IMR-90 (cell line): ENCODE measurements at regions not wholly inside any gene's neighbourhood (a gene's known extent, or its start where the extent isn't known, plus 50 kb on each side); places are given as distances from the start of the nearest gene placed in this dataset.

Experiments used
- ATAC-seq: fragments of 200-7000 bp; cut with Tn5 transposase; 2 replicates; pipeline ENCODE4 v1.9.1; 2020; ENCODE audit warnings: low read depth, mild to moderate bottlenecking, moderate library complexity
- BruUV-seq: library from RNA; stranded (reverse); fragments of 400-500 nt; replicated peaks from 2 replicates; lab custom pipeline; 2021; lab: Mats Ljungman, UMichigan
- CTCF ChIA-PET: fragments of 300-600 bp; formaldehyde crosslinking; extraction: SDS; loops from one replicate; lab custom pipeline; 2021; ENCODE audit warnings: antibody characterized with exemption; lab: Yijun Ruan, JAX
- POLR2A ChIA-PET: fragments of 300-600 bp; sonication (Branson Sonifier 250); formaldehyde crosslinking; loops from one replicate; lab custom pipeline; 2022; ENCODE audit warnings: antibody characterized with exemption; ENCODE audit not compliant: unreplicated experiment; lab: Charles Lee
- DNase-seq: peaks from one replicate; pipeline ENCODE4 v3.0.0; 2013
- H2AFZ ChIP-seq: replicated peaks from 2 replicates; pipeline ENCODE3; 2013; ENCODE audit warnings: low read length, mild to moderate bottlenecking; ENCODE audit not compliant: poor library complexity
- H2AK5ac ChIP-seq: 2 replicates; pipeline ENCODE4 v1.6.1; 2013; ENCODE audit warnings: low read depth, low read length, inconsistent platforms
- H2AK9ac ChIP-seq: replicated peaks from 2 replicates; pipeline ENCODE3; 2013; ENCODE audit warnings: mild to moderate bottlenecking, low read depth, low read length, moderate library complexity; ENCODE audit not compliant: poor library complexity
- H2BK120ac ChIP-seq: 2 replicates; pipeline ENCODE4 v1.6.1; 2013; ENCODE audit warnings: low read depth, low read length, inconsistent platforms
- H2BK15ac ChIP-seq: 3 replicates; pipeline ENCODE4 v1.6.1; 2013; ENCODE audit warnings: low read depth, low read length, inconsistent platforms
- H2BK20ac ChIP-seq: 2 replicates; pipeline ENCODE4 v1.6.1; 2013; ENCODE audit warnings: low read depth, mild to moderate bottlenecking, inconsistent platforms, low read length, moderate library complexity
- H2BK5ac ChIP-seq: 2 replicates; pipeline ENCODE4 v1.6.1; 2013; ENCODE audit warnings: mild to moderate bottlenecking, low read depth, low read length, inconsistent platforms; ENCODE audit not compliant: poor library complexity, severe bottlenecking
- H3K14ac ChIP-seq: replicated peaks from 2 replicates; pipeline ENCODE4 v1.6.1; 2013; ENCODE audit warnings: low read depth, low read length, inconsistent platforms
- H3K18ac ChIP-seq: 2 replicates; pipeline ENCODE4 v1.6.1; 2013; ENCODE audit warnings: low read depth, low read length, control low read depth
- H3K23ac ChIP-seq: 2 replicates; pipeline ENCODE4 v1.6.1; 2013; ENCODE audit warnings: low read depth, low read length, inconsistent platforms
- H3K27ac ChIP-seq: 2 replicates; pipeline ENCODE4 v1.5.1; 2013; ENCODE audit warnings: mild to moderate bottlenecking, control low read depth, low read length; ENCODE audit not compliant: insufficient read depth
- H3K27me3 ChIP-seq: 2 replicates; pipeline ENCODE4 v1.6.1; 2013; ENCODE audit warnings: low read length; ENCODE audit not compliant: control insufficient read depth, insufficient read depth
- H3K36me3 ChIP-seq: 2 replicates; pipeline ENCODE4 v1.6.1; 2013; ENCODE audit warnings: low read length, mixed read lengths; ENCODE audit not compliant: control insufficient read depth, insufficient read depth
- H3K4ac ChIP-seq: 2 replicates; pipeline ENCODE4 v1.6.1; 2013; ENCODE audit warnings: low read depth, low read length, inconsistent platforms
- H3K4me1 ChIP-seq: 2 replicates; pipeline ENCODE4 v1.6.1; 2013; ENCODE audit warnings: low read length, mixed read lengths; ENCODE audit not compliant: control insufficient read depth, insufficient read depth
- H3K4me2 ChIP-seq: 2 replicates; pipeline ENCODE4 v1.6.1; 2013; ENCODE audit warnings: low read depth, mild to moderate bottlenecking, control low read depth, low read length, moderate library complexity
- H3K4me3 ChIP-seq: 2 replicates; pipeline ENCODE4 v1.5.1; 2013; ENCODE audit warnings: low read depth, mild to moderate bottlenecking, control low read depth, low read length, moderate library complexity; ENCODE audit not compliant: insufficient read depth
- H3K56ac ChIP-seq: 2 replicates; pipeline ENCODE4 v1.6.1; 2013; ENCODE audit warnings: low read length, inconsistent platforms; ENCODE audit not compliant: insufficient read depth; ENCODE audit errors: extremely low read depth
- H3K79me1 ChIP-seq, 2 experiments: 2 replicates each; pipeline ENCODE4 v1.6.1; 2013; ENCODE audit warnings: low read length in 2 of 2, inconsistent platforms in 1 of 2, low read depth in 1 of 2
- H3K9ac ChIP-seq: 2 replicates; pipeline ENCODE4 v1.6.1; 2013; ENCODE audit warnings: low read depth, low read length, control low read depth
- H3K9me1 ChIP-seq: 2 replicates; pipeline ENCODE4 v1.6.1; 2013; ENCODE audit warnings: low read length, inconsistent platforms; ENCODE audit not compliant: insufficient read depth
- H3K9me3 ChIP-seq: 2 replicates; pipeline ENCODE4 v1.6.1; 2013; ENCODE audit warnings: low read length; ENCODE audit not compliant: control insufficient read depth, insufficient read depth
- H4K20me1 ChIP-seq: 2 replicates; pipeline ENCODE4 v1.6.1; 2013; ENCODE audit warnings: low read length, inconsistent platforms; ENCODE audit not compliant: insufficient read depth
- H4K5ac ChIP-seq: 2 replicates; pipeline ENCODE4 v1.6.1; 2013; ENCODE audit warnings: mild to moderate bottlenecking, low read depth, low read length, control low read depth
- H4K8ac ChIP-seq, 2 experiments: 2 replicates each; pipeline ENCODE4 v1.6.1; 2013; ENCODE audit warnings: low read depth in 2 of 2, low read length in 2 of 2, control low read depth in 1 of 2, inconsistent platforms in 1 of 2
- H4K91ac ChIP-seq: 2 replicates; pipeline ENCODE4 v1.6.1; 2013; ENCODE audit warnings: low read depth, low read length, inconsistent platforms; ENCODE audit not compliant: insufficient read depth
- BHLHE40 ChIP-seq: fragments of 150-350 bp; IDR thresholded peaks from 2 replicates; pipeline ENCODE4 v1.6.1; 2016; ENCODE audit warnings: mild to moderate bottlenecking, low read depth, low read length
- CEBPB ChIP-seq: IDR thresholded peaks from 2 replicates; pipeline ENCODE4 v1.6.1; 2012; ENCODE audit warnings: low read depth, low read length, improper control_type of control experiment
- CHD1 ChIP-seq: IDR thresholded peaks from 2 replicates; pipeline ENCODE4 v1.6.1; 2012; ENCODE audit warnings: low read depth, low read length, improper control_type of control experiment
- ELK1 ChIP-seq: fragments of 150-350 bp; IDR thresholded peaks from 2 replicates; pipeline ENCODE4 v1.6.1; 2016; ENCODE audit warnings: low read depth, mild to moderate bottlenecking, low read length, moderate library complexity, borderline replicate concordance
- FOS ChIP-seq: fragments of 150-350 bp; IDR thresholded peaks from 2 replicates; pipeline ENCODE4 v1.6.1; 2016; ENCODE audit warnings: low read depth, low read length
- MAFK ChIP-seq: IDR thresholded peaks from 2 replicates; pipeline ENCODE4 v1.6.1; 2012; ENCODE audit warnings: low read depth, low read length, improper control_type of control experiment
- MAZ ChIP-seq: IDR thresholded peaks from 2 replicates; pipeline ENCODE4 v1.6.1; 2012; ENCODE audit warnings: low read depth, mild to moderate bottlenecking, low read length, improper control_type of control experiment, moderate library complexity, borderline replicate concordance
- MXI1 ChIP-seq: IDR thresholded peaks from 2 replicates; pipeline ENCODE4 v1.6.1; 2012; ENCODE audit warnings: low read depth, mild to moderate bottlenecking, low read length, moderate library complexity, borderline replicate concordance
- NFE2L2 ChIP-seq: fragments of 150-350 bp; IDR thresholded peaks from 2 replicates; pipeline ENCODE4 v1.6.1; 2016; ENCODE audit warnings: low read depth, mild to moderate bottlenecking, low read length
- POLR2A ChIP-seq: IDR thresholded peaks from 2 replicates; pipeline ENCODE4 v1.6.1; 2012; ENCODE audit warnings: mild to moderate bottlenecking, low read depth, low read length
- RAD21 ChIP-seq: IDR thresholded peaks from 2 replicates; pipeline ENCODE4 v1.6.1; 2012; ENCODE audit warnings: low read length, improper control_type of control experiment
- RCOR1 ChIP-seq: IDR thresholded peaks from 2 replicates; pipeline ENCODE4 v1.6.1; 2012; ENCODE audit warnings: mild to moderate bottlenecking, low read length, improper control_type of control experiment; ENCODE audit not compliant: insufficient replicate concordance
- RFX5 ChIP-seq: IDR thresholded peaks from 2 replicates; pipeline ENCODE4 v1.8.0; 2012; ENCODE audit warnings: low read depth, mild to moderate bottlenecking, low read length, moderate library complexity
- SMC3 ChIP-seq: fragments of 150-350 bp; IDR thresholded peaks from 2 replicates; pipeline ENCODE4 v1.6.1; 2016; ENCODE audit warnings: low read depth, mild to moderate bottlenecking, antibody characterized with exemption, low read length, moderate library complexity
- WGBS, 2 experiments: methylation state at CpG; one replicate each; pipeline versions ENCODE4 v1.1.5 to v1.1.7; 2013; ENCODE audit warnings: missing lambda C conversion rate in 2 of 2; ENCODE audit not compliant: insufficient read length in 1 of 2; ENCODE audit errors: extremely low coverage in 2 of 2; 5-methylcytosine and 5-hydroxymethylcytosine counted together
- dilution Hi-C: fragments of 300-500 bp; cut with HindIII; formaldehyde crosslinking; loops from one replicate; pipeline ENCODE4 v1.14.3; 2018; ENCODE audit warnings: low sequenced_read_pairs; ENCODE audit not compliant: unreplicated experiment
- in situ Hi-C: fragments of 300-500 bp; cut with MboI; formaldehyde crosslinking; loops from 3 replicates; pipeline ENCODE4 v1.14.3; 2019; ENCODE audit warnings: low sequenced_read_pairs, inconsistent platforms, mixed read lengths
- intact Hi-C: fragments of 100-400 bp; cut with micrococcal nuclease; formaldehyde crosslinking; loops from 2 replicates; pipeline ENCODE4 v1.10.0; 2022
- TF ChIP-seq, protein P1 (sequence below): conservative IDR thresholded peaks from 2 replicates; pipeline ENCODE4 v1.5.1; 2012; ENCODE audit warnings: mild to moderate bottlenecking, low read depth, low read length, improper control_type of control experiment
- TF ChIP-seq, protein P2 (sequence below): fragments of 150-350 bp; IDR thresholded peaks from 2 replicates; pipeline ENCODE4 v1.6.1; 2017; ENCODE audit warnings: mild to moderate bottlenecking, antibody characterized with exemption, low read length, low read depth

GRCh38 chr9:7854763-7855162 lies 55.2 kb upstream of the DMAC1 start:
- Histone ChIP-seq H2BK15ac (no peak overlapping the region), H3K56ac (no peak overlapping the region), H2AFZ (no peak overlapping the region), H3K9me1 (no peaks in the 10 kb centered on the region), H3K4me2 (no peak overlapping the region), H4K8ac (no peak overlapping the region), H4K91ac (no peak overlapping the region), H3K4me1 (no peaks in the 10 kb centered on the region), H2BK5ac (no peak overlapping the region), H3K23ac (no peak overlapping the region), H3K18ac (no peak overlapping the region), H3K9ac (no peak overlapping the region), H3K14ac (no peak overlapping the region), H3K27ac (no peak overlapping the region), H2BK20ac (no peak overlapping the region), H4K20me1 (no peaks in the 10 kb centered on the region), H3K36me3 (no peaks in the 10 kb centered on the region), H2AK9ac (no peak overlapping the region), H3K4me3 (no peak overlapping the region), H3K79me1 (no peaks in the 10 kb centered on the region), H3K9me3 (no peaks in the 10 kb centered on the region), H2AK5ac (no peak overlapping the region), H2BK120ac (no peak overlapping the region), H3K4ac (no peak overlapping the region), H4K5ac (no peak overlapping the region), H3K27me3 (no peaks in the 10 kb centered on the region)
- DNase-seq (no peak), ATAC-seq (no peak)
- BruUV-seq, result no TSS peak
- intact Hi-C loops (no loop called here), dilution Hi-C loops (no loop called here), in situ Hi-C loops (no loop called here)
- CTCF ChIA-PET, result no interaction called here
- WGBS, 2 experiments, result no CpG with 5 or more reads among the region's 4 CpGs
- POLR2A ChIA-PET, result no interaction called here
- TF ChIP-seq, protein P1, sequence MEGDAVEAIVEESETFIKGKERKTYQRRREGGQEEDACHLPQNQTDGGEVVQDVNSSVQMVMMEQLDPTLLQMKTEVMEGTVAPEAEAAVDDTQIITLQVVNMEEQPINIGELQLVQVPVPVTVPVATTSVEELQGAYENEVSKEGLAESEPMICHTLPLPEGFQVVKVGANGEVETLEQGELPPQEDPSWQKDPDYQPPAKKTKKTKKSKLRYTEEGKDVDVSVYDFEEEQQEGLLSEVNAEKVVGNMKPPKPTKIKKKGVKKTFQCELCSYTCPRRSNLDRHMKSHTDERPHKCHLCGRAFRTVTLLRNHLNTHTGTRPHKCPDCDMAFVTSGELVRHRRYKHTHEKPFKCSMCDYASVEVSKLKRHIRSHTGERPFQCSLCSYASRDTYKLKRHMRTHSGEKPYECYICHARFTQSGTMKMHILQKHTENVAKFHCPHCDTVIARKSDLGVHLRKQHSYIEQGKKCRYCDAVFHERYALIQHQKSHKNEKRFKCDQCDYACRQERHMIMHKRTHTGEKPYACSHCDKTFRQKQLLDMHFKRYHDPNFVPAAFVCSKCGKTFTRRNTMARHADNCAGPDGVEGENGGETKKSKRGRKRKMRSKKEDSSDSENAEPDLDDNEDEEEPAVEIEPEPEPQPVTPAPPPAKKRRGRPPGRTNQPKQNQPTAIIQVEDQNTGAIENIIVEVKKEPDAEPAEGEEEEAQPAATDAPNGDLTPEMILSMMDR, result no peak
- TF ChIP-seq POLR2A, result no peak
- no peak for TF ChIP-seq SMC3
- no peak for TF ChIP-seq RFX5
- TF ChIP-seq, protein P2, sequence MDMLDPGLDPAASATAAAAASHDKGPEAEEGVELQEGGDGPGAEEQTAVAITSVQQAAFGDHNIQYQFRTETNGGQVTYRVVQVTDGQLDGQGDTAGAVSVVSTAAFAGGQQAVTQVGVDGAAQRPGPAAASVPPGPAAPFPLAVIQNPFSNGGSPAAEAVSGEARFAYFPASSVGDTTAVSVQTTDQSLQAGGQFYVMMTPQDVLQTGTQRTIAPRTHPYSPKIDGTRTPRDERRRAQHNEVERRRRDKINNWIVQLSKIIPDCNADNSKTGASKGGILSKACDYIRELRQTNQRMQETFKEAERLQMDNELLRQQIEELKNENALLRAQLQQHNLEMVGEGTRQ, result no peak
- TF ChIP-seq BHLHE40, result no peak
- no peak for TF ChIP-seq CHD1
- no peak for TF ChIP-seq MXI1
- no peak for TF ChIP-seq CEBPB
- TF ChIP-seq RAD21, result no peak
- no peak for TF ChIP-seq MAFK
- no peak for TF ChIP-seq MAZ
- TF ChIP-seq NFE2L2, result no peak
- no peak for TF ChIP-seq RCOR1
- no peak for TF ChIP-seq ELK1
- no peak for TF ChIP-seq FOS
